ENCODE measurements at regions not wholly inside any gene's neighbourhood (a gene's known extent, or its start where the extent isn't known, plus 50 kb on each side); places are given as distances from the start of the nearest gene placed in this dataset.

DNA sequence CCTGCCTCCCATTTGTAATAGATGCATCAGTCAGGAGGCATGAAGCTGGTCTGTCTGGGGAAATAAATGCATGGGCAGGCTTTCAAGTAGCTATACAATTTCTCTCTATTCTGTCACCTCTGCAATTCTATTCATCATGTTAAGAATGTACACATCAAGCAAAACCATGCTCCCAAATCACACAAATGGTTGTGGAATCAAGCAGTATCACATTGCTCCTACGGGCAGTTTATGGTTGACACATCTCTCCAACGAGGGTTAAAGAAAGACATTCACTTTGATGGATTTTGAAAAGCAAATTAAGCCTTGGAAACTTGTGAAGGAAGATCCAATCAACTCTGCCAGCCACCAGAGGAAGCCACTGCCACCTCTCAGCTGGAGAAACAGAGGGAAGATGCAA, 1277.4 kb upstream of the TMEM132C start:
- TF ChIP-seq POLR2AphosphoS5 (IDR thresholded peaks at IDR 0.05), result peak; percentile 60
- TF ChIP-seq, protein P1, sequence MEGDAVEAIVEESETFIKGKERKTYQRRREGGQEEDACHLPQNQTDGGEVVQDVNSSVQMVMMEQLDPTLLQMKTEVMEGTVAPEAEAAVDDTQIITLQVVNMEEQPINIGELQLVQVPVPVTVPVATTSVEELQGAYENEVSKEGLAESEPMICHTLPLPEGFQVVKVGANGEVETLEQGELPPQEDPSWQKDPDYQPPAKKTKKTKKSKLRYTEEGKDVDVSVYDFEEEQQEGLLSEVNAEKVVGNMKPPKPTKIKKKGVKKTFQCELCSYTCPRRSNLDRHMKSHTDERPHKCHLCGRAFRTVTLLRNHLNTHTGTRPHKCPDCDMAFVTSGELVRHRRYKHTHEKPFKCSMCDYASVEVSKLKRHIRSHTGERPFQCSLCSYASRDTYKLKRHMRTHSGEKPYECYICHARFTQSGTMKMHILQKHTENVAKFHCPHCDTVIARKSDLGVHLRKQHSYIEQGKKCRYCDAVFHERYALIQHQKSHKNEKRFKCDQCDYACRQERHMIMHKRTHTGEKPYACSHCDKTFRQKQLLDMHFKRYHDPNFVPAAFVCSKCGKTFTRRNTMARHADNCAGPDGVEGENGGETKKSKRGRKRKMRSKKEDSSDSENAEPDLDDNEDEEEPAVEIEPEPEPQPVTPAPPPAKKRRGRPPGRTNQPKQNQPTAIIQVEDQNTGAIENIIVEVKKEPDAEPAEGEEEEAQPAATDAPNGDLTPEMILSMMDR (IDR thresholded peaks at IDR 0.05; ENCODE audit: poor library complexity, severe bottlenecking), result peak; percentile 24
- peak; percentile 75 for TF ChIP-seq EP300 (conservative IDR thresholded peaks at IDR 0.05; ENCODE audit: poor library complexity, severe bottlenecking)
- TF ChIP-seq TAF1 (IDR thresholded peaks at IDR 0.05; ENCODE audit: low read depth), result no peak
- TF ChIP-seq, protein P2, sequence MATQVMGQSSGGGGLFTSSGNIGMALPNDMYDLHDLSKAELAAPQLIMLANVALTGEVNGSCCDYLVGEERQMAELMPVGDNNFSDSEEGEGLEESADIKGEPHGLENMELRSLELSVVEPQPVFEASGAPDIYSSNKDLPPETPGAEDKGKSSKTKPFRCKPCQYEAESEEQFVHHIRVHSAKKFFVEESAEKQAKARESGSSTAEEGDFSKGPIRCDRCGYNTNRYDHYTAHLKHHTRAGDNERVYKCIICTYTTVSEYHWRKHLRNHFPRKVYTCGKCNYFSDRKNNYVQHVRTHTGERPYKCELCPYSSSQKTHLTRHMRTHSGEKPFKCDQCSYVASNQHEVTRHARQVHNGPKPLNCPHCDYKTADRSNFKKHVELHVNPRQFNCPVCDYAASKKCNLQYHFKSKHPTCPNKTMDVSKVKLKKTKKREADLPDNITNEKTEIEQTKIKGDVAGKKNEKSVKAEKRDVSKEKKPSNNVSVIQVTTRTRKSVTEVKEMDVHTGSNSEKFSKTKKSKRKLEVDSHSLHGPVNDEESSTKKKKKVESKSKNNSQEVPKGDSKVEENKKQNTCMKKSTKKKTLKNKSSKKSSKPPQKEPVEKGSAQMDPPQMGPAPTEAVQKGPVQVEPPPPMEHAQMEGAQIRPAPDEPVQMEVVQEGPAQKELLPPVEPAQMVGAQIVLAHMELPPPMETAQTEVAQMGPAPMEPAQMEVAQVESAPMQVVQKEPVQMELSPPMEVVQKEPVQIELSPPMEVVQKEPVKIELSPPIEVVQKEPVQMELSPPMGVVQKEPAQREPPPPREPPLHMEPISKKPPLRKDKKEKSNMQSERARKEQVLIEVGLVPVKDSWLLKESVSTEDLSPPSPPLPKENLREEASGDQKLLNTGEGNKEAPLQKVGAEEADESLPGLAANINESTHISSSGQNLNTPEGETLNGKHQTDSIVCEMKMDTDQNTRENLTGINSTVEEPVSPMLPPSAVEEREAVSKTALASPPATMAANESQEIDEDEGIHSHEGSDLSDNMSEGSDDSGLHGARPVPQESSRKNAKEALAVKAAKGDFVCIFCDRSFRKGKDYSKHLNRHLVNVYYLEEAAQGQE (IDR thresholded peaks at IDR 0.05; ENCODE audit: borderline replicate concordance), result peak; percentile 56
- TF ChIP-seq SMC3 (conservative IDR thresholded peaks at IDR 0.05; ENCODE audit: poor library complexity), result no peak
- TF ChIP-seq RAD21 (conservative IDR thresholded peaks at IDR 0.05), result peak; percentile 36
- no peak for TF ChIP-seq EZH2 (IDR thresholded peaks at IDR 0.05; ENCODE audit: borderline replicate concordance, insufficient read depth, low read length, poor library complexity, severe bottlenecking)
- TF ChIP-seq MXI1 (conservative IDR thresholded peaks at IDR 0.05; ENCODE audit: poor library complexity, severe bottlenecking), result no peak
- Histone ChIP-seq H3K27ac (ENCODE audit: low read length) (peak overlapping the region; percentile 64), H3K36me3 (ENCODE audit: insufficient read depth, low read length) (no peaks in the 10 kb centered on the region), H3K4me2 (ENCODE audit: low read length) (no peak overlapping the region), H3K4me3 (ENCODE audit: low read length) (peak overlapping the region; percentile 2), H3K9me2 (ENCODE audit: insufficient read depth, low read length) (no peaks in the 10 kb centered on the region), H4K20me1 (ENCODE audit: insufficient read depth) (no peaks in the 10 kb centered on the region), H3K9ac (ENCODE audit: low read length) (no peak overlapping the region), H3K9me3 (ENCODE audit: low read length) (no peaks in the 10 kb centered on the region), H3K79me2 (replicated peaks; ENCODE audit: insufficient read depth, low read length) (no peaks in the 10 kb centered on the region), H3K27me3 (ENCODE audit: insufficient read depth, low read depth, low read length) (no peaks in the 10 kb centered on the region), H2AFZ (ENCODE audit: low read depth, low read length) (no peak overlapping the region), H3F3A (ENCODE audit: insufficient read depth, low read length, poor library complexity, severe bottlenecking) (no peaks in the 10 kb centered on the region)

GRCh38 chr12:126993898-126994297, 1273.1 kb upstream of the TMEM132C start:
- no peak overlapping the region for H3K9ac ChIP-seq (ENCODE audit: low read length)
- TF ChIP-seq MXI1 (conservative IDR thresholded peaks at IDR 0.05; ENCODE audit: poor library complexity, severe bottlenecking), result no peak
- TF ChIP-seq TAF1 (IDR thresholded peaks at IDR 0.05; ENCODE audit: low read depth), result no peak
- no peak for TF ChIP-seq SMC3 (conservative IDR thresholded peaks at IDR 0.05; ENCODE audit: poor library complexity)

DNA sequence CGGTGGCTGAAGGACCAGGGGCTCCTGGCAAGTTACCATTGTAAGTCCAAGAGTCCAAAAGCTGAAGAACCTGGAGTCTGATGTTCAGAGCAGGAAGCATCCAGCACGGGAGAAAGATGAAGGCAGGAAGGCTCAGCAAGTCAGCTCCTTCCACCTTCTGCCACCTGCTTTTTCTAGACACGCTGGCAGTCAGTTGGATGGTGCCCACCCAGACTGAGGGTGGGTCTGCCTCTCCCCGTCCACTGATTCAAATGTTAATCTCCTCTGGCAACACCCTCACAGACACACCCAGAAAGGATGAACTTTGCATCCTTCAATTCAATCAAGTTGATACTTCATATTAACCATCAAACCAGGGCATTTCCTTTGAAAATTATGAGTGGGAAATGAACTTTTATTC, 1272.4 kb upstream of the TMEM132C start:
- Histone ChIP-seq H3K27me3 (ENCODE audit: insufficient read depth, low read depth, low read length) (no peaks in the 10 kb centered on the region), H3K9me3 (ENCODE audit: low read length) (no peaks in the 10 kb centered on the region), H3K9ac (ENCODE audit: low read length) (no peak overlapping the region), H3K9me2 (ENCODE audit: insufficient read depth, low read length) (no peaks in the 10 kb centered on the region), H3K4me2 (ENCODE audit: low read length) (no peak overlapping the region), H4K20me1 (ENCODE audit: insufficient read depth) (no peaks in the 10 kb centered on the region), H3F3A (ENCODE audit: insufficient read depth, low read length, poor library complexity, severe bottlenecking) (no peaks in the 10 kb centered on the region), H2AFZ (ENCODE audit: low read depth, low read length) (no peak overlapping the region), H3K4me3 (ENCODE audit: low read length) (no peak overlapping the region), H3K36me3 (ENCODE audit: insufficient read depth, low read length) (no peaks in the 10 kb centered on the region), H3K79me2 (replicated peaks; ENCODE audit: insufficient read depth, low read length) (no peaks in the 10 kb centered on the region), H3K27ac (ENCODE audit: low read length) (no peak overlapping the region)
- TF ChIP-seq EZH2 (IDR thresholded peaks at IDR 0.05; ENCODE audit: borderline replicate concordance, insufficient read depth, low read length, poor library complexity, severe bottlenecking) (no peak), POLR2AphosphoS5 (IDR thresholded peaks at IDR 0.05) (no peak), EP300 (conservative IDR thresholded peaks at IDR 0.05; ENCODE audit: poor library complexity, severe bottlenecking) (no peak), RAD21 (conservative IDR thresholded peaks at IDR 0.05) (no peak), MXI1 (conservative IDR thresholded peaks at IDR 0.05; ENCODE audit: poor library complexity, severe bottlenecking) (no peak)
- TF ChIP-seq, protein P1 (IDR thresholded peaks at IDR 0.05; ENCODE audit: poor library complexity, severe bottlenecking), result no peak
- TF ChIP-seq, protein P2 (IDR thresholded peaks at IDR 0.05; ENCODE audit: borderline replicate concordance), result no peak

More at GRCh38 chr12:126993898-126994297, 1273.1 kb upstream of the TMEM132C start:
- Histone ChIP-seq H3F3A (ENCODE audit: insufficient read depth, low read length, poor library complexity, severe bottlenecking) (no peaks in the 10 kb centered on the region), H2AFZ (ENCODE audit: low read depth, low read length) (no peak overlapping the region), H4K20me1 (ENCODE audit: insufficient read depth) (no peaks in the 10 kb centered on the region), H3K79me2 (replicated peaks; ENCODE audit: insufficient read depth, low read length) (no peaks in the 10 kb centered on the region), H3K27me3 (ENCODE audit: insufficient read depth, low read depth, low read length) (no peaks in the 10 kb centered on the region), H3K27ac (ENCODE audit: low read length) (no peak overlapping the region), H3K4me3 (ENCODE audit: low read length) (no peak overlapping the region), H3K36me3 (ENCODE audit: insufficient read depth, low read length) (no peaks in the 10 kb centered on the region), H3K9me3 (ENCODE audit: low read length) (no peaks in the 10 kb centered on the region), H3K9me2 (ENCODE audit: insufficient read depth, low read length) (no peaks in the 10 kb centered on the region), H3K4me2 (ENCODE audit: low read length) (no peak overlapping the region)
